ENCODE measurements at regions not wholly inside any gene's neighbourhood (a gene's known extent, or its start where the extent isn't known, plus 50 kb on each side); places are given as distances from the start of the nearest gene placed in this dataset.
A peak's percentile ranks its signal among the peaks of the same experiment; 100 is the strongest.
"Not testable (repeated sequence)": the region's sequence is repeated elsewhere in the genome, so short reads cannot be mapped to it uniquely, and the experiment has no call there.

- DNase-seq, result not testable (repeated sequence)
These were observed 59.2 kb downstream of the CXorf49B start for GRCh38 chrX:71822314-71822713.

GRCh38 chrX:71823391-71824057 is 60.4 kb downstream of the CXorf49B start:
- no peak for DNase-seq

DNA sequence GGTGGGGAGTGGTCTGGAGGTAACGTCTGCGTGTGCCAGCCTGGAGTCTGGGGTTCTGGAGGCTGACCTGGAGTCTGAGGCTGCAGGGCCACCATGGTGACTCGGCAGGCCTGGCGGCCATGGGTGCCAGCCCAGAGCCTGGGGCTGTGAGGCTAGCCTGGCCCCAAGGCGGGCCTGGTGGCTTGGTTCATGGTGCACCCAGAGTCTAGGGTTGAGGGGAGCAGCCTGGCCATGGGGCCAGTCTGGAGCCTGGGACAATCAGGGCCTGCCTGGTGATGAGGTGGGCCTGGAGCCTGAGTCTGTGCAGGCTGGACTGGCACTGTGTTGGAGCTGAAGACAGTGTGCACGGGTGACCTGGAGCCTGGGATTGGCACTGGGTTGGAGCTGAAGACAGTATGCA is 64.9 kb downstream of the CXorf49B start:
- no peak for DNase-seq

DNA sequence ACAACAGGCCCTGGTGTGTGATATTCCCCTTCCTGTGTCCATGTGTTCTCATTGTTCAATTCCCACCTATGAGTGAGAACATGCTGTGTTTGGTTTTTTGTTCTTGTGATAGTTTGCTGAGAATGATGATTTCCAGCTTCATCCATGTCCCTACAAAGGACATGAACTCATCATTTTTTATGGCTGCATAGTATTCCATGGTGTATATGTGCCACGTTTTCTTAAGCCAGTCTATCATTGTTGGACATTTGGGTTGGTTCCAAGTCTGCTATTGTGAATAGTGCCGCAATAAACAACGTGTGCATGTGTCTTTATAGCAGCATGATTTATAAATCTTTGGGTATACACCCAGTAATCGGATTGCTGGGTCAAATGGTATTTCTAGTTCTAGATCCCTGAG is 72.6 kb upstream of the NHSL2 start:
- DNase-seq, result not testable (repeated sequence)

DNA sequence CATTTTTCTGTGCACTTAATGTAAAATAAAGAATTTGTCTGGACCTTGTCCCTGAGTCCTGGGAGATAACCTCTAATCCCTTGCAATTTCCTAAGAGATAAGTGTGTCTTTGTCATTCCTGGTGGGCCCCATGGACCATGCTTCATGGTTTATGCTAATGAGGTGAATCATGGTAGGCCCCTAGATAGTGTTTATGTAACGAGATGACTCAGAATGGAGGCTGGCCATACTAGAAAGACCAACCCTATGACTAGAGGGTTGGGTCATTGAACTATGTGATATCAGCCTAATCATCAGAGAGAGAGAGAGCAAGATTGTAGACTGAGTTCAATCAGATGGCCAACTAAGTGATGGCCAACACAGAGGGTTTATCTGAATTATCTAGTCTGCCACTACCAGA is 64.2 kb upstream of the NHSL2 start:
- DNase-seq, result no peak

GRCh38 chrX:71852182-71852581 is 58.5 kb upstream of the NHSL2 start:
- no peak for DNase-seq

DNA sequence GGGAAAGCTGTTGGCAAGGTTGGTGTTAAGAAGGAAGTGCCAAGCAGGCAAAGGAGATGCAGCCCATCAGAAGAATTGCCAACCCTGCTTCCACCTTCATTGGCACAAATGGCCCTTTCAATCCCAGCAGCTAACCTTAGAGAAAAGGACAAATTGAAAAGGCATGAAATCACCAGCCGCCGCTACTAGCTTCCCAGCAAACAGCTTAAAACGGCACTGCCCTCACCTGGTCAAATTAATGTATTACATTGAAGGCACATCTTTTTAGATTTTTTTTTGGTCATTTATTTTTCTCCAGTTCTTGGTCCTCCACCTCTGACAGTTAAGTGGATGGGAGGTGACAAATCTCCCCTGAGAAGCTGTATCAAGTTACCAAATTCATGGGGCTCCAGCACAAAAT is 51.0 kb upstream of the NHSL2 start:
- peak in 1 of 2 experiments; percentile 8 for DNase-seq
